Activated CD4-positive, alpha-beta memory T cell treated with anti-CD3 and anti-CD28 coated beads, Interleukin-2, amount 10 ng/mL, durations not matched to agents 7 days and 5 days (primary cell): ENCODE measurements at regions not wholly inside any gene's neighbourhood (a gene's known extent, or its start where the extent isn't known, plus 50 kb on each side); places are given as distances from the start of the nearest gene placed in this dataset.

Experiments used
- CTCF ChIA-PET: fragments of 350-600 bp; sonication (Branson Sonifier 250); formaldehyde crosslinking; loops from one replicate; lab custom pipeline; 2021; ENCODE audit warnings: antibody characterized with exemption, inconsistent platforms; lab: Charles Lee
- POLR2A ChIA-PET: fragments of 350-600 bp; sonication (Branson Sonifier 250); formaldehyde crosslinking; loops from one replicate; lab custom pipeline; 2021; ENCODE audit warnings: antibody characterized with exemption; lab: Charles Lee
- DNase-seq: peaks from one replicate; pipeline ENCODE4 v3.0.0-alpha.2; 2020
- H3K27ac Mint-ChIP-seq: one replicate; pipeline ENCODE4 v1.8.0; 2021; ENCODE audit warnings: mild to moderate bottlenecking, mixed read lengths
- H3K27me3 Mint-ChIP-seq: one replicate; pipeline ENCODE4 v1.8.0; 2021; ENCODE audit warnings: mixed read lengths
- H3K36me3 Mint-ChIP-seq: one replicate; pipeline ENCODE4 v1.8.0; 2021; ENCODE audit warnings: low read depth, mixed read lengths
- H3K4me1 Mint-ChIP-seq: one replicate; pipeline ENCODE4 v1.8.0; 2021; ENCODE audit warnings: mixed read lengths
- H3K4me3 Mint-ChIP-seq: one replicate; pipeline ENCODE4 v1.8.0; 2021; ENCODE audit warnings: mild to moderate bottlenecking, mixed read lengths
- H3K9me3 Mint-ChIP-seq: one replicate; pipeline ENCODE4 v1.8.0; 2021; ENCODE audit warnings: mixed read lengths

DNA sequence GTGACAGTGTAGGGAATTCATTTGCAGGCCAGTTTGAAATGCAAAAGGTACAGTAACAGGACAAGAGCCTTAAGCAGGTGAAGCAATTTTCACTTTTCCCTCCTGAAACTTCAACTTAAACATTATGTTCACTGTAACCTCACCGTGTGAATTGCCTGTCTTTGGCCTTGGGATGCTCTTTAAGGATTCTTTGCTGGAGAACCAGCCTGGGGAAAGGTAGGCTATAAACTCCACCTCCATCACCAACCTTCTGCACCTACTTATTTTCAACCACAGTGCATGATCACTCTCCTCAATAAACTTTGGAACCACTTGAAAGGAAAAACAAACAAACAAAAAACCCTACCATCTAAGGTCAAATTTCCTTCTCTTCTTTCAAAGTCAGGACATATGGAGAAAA is 300.5 kb downstream of the TLE1 start:
- CTCF ChIA-PET, result no interaction called here
- POLR2A ChIA-PET, result no interaction called here

DNA sequence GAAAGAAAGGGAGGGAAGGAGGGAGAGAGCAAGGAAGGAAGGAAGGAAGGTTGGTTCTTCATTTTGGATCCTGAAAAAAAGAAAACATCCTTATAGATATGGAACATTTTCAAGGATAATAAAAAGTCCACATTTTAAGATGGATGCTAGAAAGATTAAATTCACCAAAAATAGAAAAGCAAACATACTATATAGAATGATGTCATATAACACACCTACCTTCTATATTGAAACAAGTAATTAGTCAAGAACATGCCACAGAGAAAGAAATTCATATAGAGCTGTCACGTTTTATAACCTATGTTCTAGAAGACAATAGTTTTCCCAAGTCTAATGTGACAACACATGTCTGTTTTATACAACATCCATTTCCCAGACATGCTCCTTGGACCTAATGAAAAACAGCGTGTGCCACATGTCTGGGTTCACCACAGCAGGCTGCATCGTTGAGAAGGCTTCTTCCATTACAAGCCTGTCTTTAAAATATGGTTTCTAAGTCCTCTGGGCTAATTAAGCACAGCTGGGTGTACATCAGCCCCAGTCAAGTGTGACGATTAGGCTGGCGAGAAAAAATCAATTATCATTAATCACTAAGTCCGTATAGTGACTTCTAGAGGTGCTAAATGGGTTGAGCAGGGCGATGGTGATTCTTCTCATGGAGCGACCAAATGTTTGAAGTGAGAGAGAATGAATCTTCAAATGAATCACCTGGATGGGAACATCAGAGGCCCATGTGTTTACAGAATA is 301.8 kb downstream of the TLE1 start:
- POLR2A ChIA-PET, result no interaction called here
- CTCF ChIA-PET, result no interaction called here
- Mint-ChIP-seq H3K36me3 (no peaks in the 10 kb centered on the region), H3K4me3 (no peak overlapping the region), H3K27me3 (no peaks in the 10 kb centered on the region), H3K9me3 (peaks cover 5% of the 10 kb centered on the region), H3K27ac (no peak overlapping the region), H3K4me1 (no peaks in the 10 kb centered on the region)
- DNase-seq, result no peak

More for the DNA sequence above, 300.5 kb downstream of the TLE1 start:
- no peak for DNase-seq
- Mint-ChIP-seq H3K4me1 (no peaks in the 10 kb centered on the region), H3K36me3 (no peaks in the 10 kb centered on the region), H3K4me3 (no peak overlapping the region), H3K27me3 (no peaks in the 10 kb centered on the region), H3K9me3 (peaks cover 9% of the 10 kb centered on the region), H3K27ac (no peak overlapping the region)

DNA sequence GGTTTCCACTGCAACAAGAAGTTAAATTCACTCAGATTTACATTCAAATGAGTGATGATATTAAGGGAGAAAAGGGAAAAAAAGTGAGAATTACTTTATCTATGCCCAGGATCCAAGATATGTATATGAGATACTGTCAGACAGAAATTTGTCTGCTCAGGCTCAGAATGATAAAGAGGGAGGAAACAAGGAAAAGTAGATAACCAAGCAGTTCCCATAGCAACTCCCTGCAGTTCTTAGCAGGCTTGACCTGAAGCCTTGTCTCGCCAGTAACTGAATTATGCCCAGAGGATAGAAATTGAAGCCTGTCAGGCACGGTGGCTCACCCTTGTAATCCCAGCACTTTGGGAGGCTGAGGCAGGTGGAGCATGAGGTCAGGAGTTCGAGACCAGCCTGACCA is 304.4 kb downstream of the TLE1 start:
- no peaks in the 10 kb centered on the region for H3K36me3 Mint-ChIP-seq
- POLR2A ChIA-PET, result no interaction called here
- CTCF ChIA-PET, result no interaction called here
- H3K27me3 Mint-ChIP-seq, result no peaks in the 10 kb centered on the region
- DNase-seq, result no peak
- H3K4me3 Mint-ChIP-seq, result no peak overlapping the region
- H3K27ac Mint-ChIP-seq, result no peak overlapping the region
- H3K4me1 Mint-ChIP-seq, result no peaks in the 10 kb centered on the region
- H3K9me3 Mint-ChIP-seq, result peaks cover 8% of the 10 kb centered on the region

DNA sequence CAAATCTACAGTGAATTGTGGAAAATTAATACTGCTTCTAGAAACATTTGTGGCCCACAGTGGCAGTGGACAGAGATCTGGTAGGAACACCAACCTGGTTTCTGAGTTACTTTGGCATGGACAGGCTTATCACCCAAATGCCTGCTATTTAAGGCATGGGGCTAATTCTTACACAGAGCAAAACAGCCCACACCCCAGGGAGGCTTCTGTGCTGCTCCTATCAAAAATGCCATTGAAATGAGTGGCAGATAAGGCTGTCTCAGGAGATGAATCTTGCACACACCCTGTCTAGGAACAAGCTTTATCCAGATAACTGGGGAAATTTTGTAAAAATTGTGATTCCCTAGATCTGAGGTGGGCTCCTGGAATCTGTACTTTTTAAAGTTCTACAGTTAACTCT is 307.1 kb downstream of the TLE1 start:
- Mint-ChIP-seq H3K36me3 (no peaks in the 10 kb centered on the region), H3K9me3 (peaks cover 13% of the 10 kb centered on the region), H3K27me3 (no peaks in the 10 kb centered on the region), H3K4me1 (no peaks in the 10 kb centered on the region), H3K27ac (no peak overlapping the region), H3K4me3 (no peak overlapping the region)
- CTCF ChIA-PET, result no interaction called here
- no peak for DNase-seq
- POLR2A ChIA-PET, result no interaction called here

GRCh38 chr9:81381694-81382093 is 307.7 kb downstream of the TLE1 start:
- Mint-ChIP-seq H3K27me3 (no peaks in the 10 kb centered on the region), H3K9me3 (peaks cover 13% of the 10 kb centered on the region), H3K36me3 (no peaks in the 10 kb centered on the region), H3K4me1 (no peaks in the 10 kb centered on the region), H3K4me3 (no peak overlapping the region), H3K27ac (no peak overlapping the region)
- ChIA-PET CTCF (no interaction called here), POLR2A (no interaction called here)
- no peak for DNase-seq

DNA sequence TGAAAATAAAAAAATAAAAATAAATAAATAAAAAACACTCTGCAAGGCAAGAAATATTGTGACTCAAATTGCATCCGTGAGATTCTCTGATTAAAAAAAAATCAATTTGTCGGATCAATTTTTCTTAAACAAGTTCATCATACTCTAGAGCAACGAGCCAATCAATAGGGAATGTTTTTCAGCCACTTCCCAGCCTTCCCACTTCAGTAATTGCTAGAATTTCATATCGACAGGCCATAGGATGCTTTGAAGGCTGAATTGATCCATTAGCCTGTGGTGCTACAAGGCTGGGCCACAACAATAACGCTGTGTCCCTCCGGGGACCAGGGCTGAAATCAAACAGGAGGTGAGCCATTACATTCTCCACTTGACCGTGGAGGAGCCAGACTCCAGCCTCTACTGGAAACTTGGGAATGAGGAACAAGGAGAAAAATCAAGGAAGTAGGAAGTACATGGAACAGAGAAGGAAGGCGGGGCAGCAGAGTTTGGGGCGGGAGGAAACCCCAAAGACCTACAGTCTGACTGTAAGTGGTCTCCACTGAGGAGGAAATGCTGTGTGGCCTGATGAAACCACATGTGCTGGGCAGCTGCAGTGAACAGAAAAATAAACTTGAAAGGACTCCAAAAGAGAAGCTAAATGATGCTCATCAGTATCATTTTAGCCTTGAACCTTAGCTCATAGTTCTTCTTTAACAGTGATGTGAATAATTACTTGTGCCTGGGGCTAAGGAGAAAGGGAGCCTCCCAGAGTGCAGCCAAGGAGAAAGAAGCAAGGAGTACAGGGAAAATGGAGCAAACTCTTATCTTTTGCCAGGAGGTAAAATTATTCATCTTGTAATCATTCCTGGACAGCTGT is 308.6 kb downstream of the TLE1 start:
- no peaks in the 10 kb centered on the region for H3K36me3 Mint-ChIP-seq
- CTCF ChIA-PET, result no interaction called here

GRCh38 chr9:81379655-81380054 is 309.7 kb downstream of the TLE1 start:
- CTCF ChIA-PET, result no interaction called here
- no peak for DNase-seq
- no peaks in the 10 kb centered on the region for H3K4me1 Mint-ChIP-seq
- POLR2A ChIA-PET, result no interaction called here
- peaks cover 11% of the 10 kb centered on the region for H3K9me3 Mint-ChIP-seq
- no peaks in the 10 kb centered on the region for H3K27me3 Mint-ChIP-seq
- no peaks in the 10 kb centered on the region for H3K36me3 Mint-ChIP-seq
- no peak overlapping the region for H3K27ac Mint-ChIP-seq
- no peak overlapping the region for H3K4me3 Mint-ChIP-seq

More for the DNA sequence above, 308.6 kb downstream of the TLE1 start:
- no peak overlapping the region for H3K27ac Mint-ChIP-seq
- no peak overlapping the region for H3K4me3 Mint-ChIP-seq
- POLR2A ChIA-PET, result no interaction called here
- no peak for DNase-seq
- no peaks in the 10 kb centered on the region for H3K4me1 Mint-ChIP-seq
- H3K27me3 Mint-ChIP-seq, result no peaks in the 10 kb centered on the region
- peaks cover 13% of the 10 kb centered on the region for H3K9me3 Mint-ChIP-seq

- CTCF ChIA-PET, result no interaction called here
Observed at GRCh38 chr9:81377921-81378320, 311.4 kb downstream of the TLE1 start.

GRCh38 chr9:81377320-81377719 is 312.0 kb downstream of the TLE1 start:
- DNase-seq, result no peak
- H3K9me3 Mint-ChIP-seq, result peaks cover 12% of the 10 kb centered on the region
- CTCF ChIA-PET, result no interaction called here
- H3K36me3 Mint-ChIP-seq, result no peaks in the 10 kb centered on the region
- H3K27ac Mint-ChIP-seq, result no peak overlapping the region
- H3K4me3 Mint-ChIP-seq, result no peak overlapping the region
- no peaks in the 10 kb centered on the region for H3K27me3 Mint-ChIP-seq
- POLR2A ChIA-PET, result no interaction called here
- H3K4me1 Mint-ChIP-seq, result no peaks in the 10 kb centered on the region

More at GRCh38 chr9:81377921-81378320, 311.4 kb downstream of the TLE1 start:
- Mint-ChIP-seq H3K36me3 (no peaks in the 10 kb centered on the region), H3K4me1 (no peaks in the 10 kb centered on the region), H3K9me3 (peaks cover 9% of the 10 kb centered on the region), H3K27ac (no peak overlapping the region), H3K27me3 (no peaks in the 10 kb centered on the region), H3K4me3 (no peak overlapping the region)
- POLR2A ChIA-PET, result no interaction called here
- DNase-seq, result no peak

DNA sequence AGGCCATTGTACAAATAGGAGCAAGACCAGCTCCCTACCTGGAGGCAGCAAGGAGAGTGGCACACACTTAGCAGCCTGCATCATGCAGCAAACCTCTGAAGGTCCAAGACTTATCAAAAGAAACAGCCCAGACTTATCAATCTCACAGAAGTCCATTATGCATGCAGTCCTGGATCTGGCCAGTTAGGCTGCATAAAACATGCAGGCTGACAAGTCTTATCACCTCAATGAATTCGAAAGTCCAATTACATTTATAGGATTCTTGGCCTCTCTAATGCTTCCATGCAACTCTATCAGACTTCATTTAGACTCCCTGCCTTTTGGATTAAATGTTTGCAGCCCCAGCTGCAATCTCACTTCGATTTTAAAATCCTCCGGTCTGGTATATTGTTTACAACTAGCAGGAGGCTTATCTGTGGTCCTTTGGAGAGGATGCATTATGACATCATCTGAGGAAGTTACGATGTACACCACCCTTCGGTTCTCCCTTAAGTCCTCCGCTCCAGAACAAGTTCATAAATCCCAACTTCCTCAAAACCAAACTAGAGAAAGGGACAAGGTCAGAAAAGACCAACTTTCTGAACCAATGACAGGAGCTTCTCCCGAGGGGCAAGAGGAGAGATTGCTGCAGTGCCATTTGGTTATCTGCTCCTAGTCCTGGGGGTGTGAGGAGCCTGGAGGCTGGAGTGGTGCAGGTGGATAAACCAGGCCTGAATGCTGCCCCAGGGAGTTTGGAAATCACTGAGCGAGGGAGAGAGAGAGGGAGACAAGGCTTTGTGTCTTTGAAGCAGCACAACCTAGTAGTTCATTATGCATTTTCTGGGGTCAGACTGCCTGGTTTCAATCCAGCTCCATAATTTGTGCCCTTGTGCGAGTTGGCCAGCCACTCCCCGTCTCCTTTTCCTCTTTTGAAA is 313.9 kb downstream of the TLE1 start:
- CTCF ChIA-PET, result no interaction called here
- POLR2A ChIA-PET, result no interaction called here
- Mint-ChIP-seq H3K9me3 (peaks cover 12% of the 10 kb centered on the region), H3K4me3 (no peak overlapping the region), H3K27me3 (no peaks in the 10 kb centered on the region), H3K4me1 (no peaks in the 10 kb centered on the region), H3K36me3 (no peaks in the 10 kb centered on the region), H3K27ac (no peak overlapping the region)
- DNase-seq, result no peak

GRCh38 chr9:81374459-81375186 is 314.7 kb downstream of the TLE1 start:
- Mint-ChIP-seq H3K27ac (no peak overlapping the region), H3K4me3 (no peak overlapping the region), H3K36me3 (no peaks in the 10 kb centered on the region), H3K27me3 (no peaks in the 10 kb centered on the region), H3K9me3 (peaks cover 12% of the 10 kb centered on the region), H3K4me1 (no peaks in the 10 kb centered on the region)
- DNase-seq, result no peak
- ChIA-PET CTCF (no interaction called here), POLR2A (no interaction called here)

DNA sequence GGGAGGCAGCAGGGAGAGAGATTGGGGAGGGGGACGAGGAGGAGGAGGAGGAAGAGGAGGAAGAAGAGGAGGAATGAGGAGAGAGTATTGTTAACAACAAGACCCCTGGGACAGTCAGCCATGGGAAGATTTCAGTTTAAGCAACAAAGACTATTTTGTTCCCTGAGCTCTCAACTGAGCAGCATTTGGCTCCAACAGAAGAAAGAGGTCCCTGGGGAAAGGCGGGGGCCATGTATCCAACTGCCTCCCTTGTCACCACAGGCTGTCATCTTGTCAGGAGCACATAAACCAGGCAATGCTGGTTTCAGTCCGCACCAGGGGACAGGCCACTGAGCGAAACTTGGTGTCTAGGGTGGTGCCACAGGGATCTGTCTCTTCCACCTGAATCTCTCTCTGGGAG is 316.1 kb downstream of the TLE1 start:
- no peak for DNase-seq
- no peaks in the 10 kb centered on the region for H3K4me1 Mint-ChIP-seq
- no peaks in the 10 kb centered on the region for H3K27me3 Mint-ChIP-seq
- H3K27ac Mint-ChIP-seq, result no peak overlapping the region
- POLR2A ChIA-PET, result no interaction called here
- no peaks in the 10 kb centered on the region for H3K36me3 Mint-ChIP-seq
- H3K9me3 Mint-ChIP-seq, result peaks cover 11% of the 10 kb centered on the region
- H3K4me3 Mint-ChIP-seq, result no peak overlapping the region
- CTCF ChIA-PET, result no interaction called here
